EH (cell line): ENCODE measurements at regions not wholly inside any gene's neighbourhood (a gene's known extent, or its start where the extent isn't known, plus 50 kb on each side); places are given as distances from the start of the nearest gene placed in this dataset.
"Not testable (repeated sequence)": the region's sequence is repeated elsewhere in the genome, so short reads cannot be mapped to it uniquely, and the experiment has no call there.

Experiments used
- DNase-seq: peaks from one replicate; pipeline ENCODE4 v3.0.0-alpha.2; 2015; ENCODE audit warnings: low read depth

DNA sequence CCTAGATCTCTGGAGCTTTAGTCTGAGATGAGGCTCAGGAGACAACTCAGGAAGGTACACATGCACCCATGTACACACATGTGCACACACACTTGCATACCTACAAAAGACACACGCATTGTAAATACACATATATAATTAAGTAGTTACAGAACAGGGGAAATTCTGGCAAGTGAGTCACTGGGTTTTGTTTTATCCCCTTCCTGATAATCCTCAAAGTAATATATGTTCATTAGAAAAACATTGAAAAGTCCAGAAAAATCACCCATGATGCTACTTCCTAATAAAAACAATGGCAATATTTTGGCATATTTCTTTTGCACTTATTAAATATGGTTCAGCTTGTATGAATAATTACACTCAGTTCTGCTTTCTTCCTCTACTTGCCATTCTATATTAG is 115.3 kb upstream of the ECI2 start:
- no peak for DNase-seq

DNA sequence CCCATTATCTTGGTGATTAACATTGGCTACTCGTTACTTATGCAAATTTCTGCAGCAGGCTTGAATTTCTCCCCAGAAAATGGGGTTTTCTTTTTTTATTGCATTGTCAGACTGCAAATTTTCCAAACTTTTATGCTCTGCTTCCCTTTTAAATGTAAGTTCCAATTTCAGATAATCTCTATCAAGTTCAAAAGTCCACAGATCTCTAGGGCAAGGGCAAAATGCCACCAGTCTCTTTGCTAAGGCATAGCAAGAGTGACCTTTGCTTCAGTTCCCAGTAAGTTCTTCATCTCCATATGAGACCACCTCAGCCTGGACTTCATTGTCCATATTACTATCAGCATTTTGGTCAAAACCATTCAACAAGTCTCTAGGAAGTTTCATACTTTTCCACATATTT is 108.5 kb upstream of the ECI2 start:
- DNase-seq: not testable (repeated sequence)

DNA sequence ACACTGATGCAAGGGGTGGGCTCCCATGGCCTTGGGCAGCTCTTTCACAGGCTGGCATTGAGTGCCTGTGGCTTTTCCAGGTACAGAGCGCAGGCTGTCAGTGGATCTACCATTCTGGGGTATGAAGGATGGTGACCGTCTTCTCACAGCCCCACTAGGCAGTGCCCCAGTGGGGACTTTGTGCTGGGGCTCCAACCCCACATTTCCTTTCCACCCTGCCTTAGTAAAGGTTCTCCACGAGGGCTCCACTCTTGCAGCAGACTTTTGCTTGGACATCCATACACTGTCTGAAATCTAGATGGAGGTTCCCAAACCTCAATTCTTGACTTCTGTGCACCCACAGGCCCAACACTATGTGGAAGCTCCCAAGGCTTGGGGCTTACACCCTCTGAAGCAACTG is 107.9 kb upstream of the ECI2 start:
- DNase-seq: no peak

DNA sequence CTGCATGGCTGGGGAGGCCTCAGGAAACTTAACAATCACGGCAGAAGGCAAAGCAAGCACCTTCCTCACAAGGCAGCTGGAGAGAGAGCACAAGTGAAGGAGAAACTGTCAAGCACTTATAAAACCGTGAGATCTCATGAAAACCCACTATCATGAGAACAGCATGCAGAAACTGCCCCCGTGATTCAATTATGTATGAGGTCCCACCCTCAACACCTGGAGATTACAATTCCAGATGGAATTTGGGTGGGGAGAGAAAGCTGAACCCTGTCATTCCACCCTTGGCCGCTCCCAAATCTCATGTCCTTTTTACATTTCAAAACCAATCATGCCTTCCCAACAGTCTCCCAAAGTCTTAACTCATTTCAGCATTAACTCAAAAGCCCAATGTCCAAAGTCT is 107.2 kb upstream of the ECI2 start:
- no peak for DNase-seq

DNA sequence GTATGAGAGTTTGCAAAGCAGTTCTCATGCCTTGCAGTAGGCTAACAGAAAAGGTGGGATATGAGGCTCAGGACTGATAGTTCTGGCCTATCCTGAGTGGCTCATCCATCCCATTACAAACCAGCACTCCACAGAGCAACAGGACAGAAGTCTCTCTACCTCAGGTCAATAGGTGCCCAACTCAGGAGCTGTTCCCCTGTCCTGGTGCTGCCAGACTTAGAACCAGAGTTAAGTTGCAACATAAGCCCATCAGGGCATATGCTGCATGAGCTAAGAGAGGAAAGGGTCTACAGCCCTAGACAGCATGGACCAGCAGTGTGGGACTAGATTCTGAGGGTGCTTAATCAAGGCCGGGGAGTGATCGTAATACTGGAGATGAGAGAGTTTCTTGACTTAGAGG is 104.8 kb upstream of the ECI2 start:
- no peak for DNase-seq

DNA sequence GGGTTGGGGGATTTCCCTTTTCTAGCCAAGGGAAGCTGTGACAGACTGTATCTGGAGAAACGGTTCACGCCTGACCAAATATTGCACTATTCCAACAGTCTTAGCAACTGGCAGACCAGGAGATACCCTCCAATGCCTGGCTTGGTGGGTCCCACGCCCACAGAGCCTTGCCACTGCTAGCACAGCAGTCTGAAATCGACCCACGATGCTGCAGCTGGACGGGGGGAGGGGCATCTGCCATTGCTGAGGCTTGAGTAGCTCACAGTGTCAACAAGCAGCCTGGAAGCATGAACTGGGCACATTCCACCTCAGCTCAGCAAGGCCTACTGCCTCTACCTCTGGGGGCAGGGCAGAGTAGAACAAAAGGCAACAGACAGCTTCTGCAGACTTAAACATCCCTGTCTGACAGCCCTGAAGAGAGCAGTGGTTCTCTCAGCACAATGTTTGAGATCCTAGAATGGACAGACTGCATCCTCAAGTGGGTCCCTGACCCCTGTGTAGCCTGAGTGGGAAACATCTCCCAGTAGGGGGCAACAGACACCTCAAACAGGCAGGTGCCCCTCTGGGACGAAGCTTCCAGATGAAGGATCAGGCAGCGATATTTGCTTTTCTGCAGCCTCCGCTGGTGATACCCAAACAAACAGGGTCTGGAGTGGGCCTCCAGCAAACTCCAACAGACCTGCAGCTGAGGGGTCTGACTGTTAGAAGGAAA is 89.9 kb upstream of the ECI2 start:
- DNase-seq: no peak

DNA sequence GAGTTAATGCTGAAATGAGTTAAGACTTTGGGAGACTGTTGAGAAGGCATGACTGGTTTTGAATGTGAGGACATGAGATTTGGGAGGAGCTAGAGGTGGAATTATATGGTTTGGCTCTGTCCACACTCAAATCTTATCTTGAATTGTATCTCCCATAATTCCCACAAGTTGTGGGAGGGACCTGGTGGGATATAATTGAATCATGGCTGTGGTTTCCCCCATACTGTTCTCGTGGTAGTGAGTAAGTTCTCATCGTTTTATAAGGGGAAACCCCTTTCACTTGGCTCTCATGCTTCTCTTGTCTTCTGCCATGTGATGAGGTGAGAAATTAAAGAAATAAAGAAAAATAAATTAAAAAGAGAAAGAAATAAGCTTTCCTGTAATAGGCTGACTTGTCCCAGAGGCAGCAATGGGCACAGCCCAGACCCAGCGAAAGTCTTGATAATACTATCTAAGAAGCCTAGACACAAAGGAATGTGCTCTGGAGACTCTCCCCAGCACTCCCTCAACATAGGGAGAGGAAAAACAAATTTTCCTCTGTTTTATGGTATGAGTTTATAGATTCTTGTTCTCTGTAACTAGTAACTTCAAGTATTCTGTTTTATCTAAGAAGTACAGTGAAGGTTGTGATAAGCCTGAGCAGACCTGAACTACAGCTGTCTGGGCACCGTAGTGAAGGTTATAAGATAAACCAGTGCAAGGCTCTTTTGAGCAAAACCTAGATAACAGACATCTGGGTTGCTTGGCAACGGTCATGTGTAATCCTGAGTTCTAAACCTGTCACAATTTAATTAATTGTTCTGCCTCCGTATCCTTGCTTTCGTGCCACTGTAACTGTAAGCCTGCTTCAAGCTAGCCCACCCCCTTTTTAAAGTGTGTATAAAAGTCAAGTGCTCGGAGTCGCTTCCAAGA is 88.9 kb upstream of the ECI2 start:
- DNase-seq: peak; percentile 60

DNA sequence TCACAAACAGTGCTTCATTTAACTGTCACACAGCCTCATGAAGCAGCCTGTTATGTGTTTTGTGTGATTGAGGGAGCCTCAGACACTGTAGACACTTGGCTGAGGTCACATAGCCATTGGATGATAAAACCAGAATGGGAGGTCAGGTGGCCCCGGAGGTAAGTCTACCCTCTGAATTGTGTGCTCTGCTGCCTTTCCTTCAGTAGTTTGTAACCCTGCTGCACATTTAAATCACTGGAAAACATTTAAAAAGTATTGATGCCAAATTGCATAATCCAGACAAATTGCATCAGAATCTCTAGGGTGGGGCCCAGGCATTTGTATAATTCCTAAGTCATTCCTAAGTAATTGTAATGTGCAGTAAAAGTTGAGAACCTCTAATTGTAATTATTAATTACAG is 85.2 kb upstream of the ECI2 start:
- peak; percentile 13 for DNase-seq

DNA sequence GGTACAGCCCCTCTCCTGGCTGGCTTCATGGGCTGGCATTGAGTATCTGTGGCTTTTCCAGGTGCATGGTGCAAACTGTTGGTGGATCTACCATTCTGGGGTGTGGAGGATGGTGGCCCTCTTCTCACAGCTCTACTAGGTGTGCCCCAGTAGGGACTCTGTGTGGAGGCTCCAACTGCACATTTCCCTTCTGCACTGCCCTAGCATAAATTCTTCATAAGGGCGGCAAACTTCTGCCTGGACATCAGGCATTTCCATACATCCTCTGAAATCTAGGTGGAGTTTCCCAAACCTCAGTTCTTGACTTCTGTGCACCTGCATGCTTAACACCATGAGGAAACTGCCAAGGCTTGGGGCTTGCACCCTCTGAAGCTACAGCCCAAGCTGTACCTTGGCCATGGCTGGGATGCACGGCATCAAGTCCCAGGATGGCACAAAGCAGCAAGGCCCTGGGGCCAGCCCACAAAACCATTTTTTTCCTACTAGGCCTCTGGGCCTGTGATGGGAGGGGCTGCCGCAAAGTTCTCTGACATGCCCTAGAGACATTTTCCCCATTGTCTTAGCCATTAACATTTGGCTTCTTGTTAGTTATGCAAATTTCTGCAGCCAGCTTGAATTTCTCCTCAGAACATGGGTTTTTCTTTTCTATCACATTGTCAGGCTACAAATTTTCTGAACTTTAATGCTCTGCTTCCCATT is 83.4 kb upstream of the ECI2 start:
- not testable (repeated sequence) for DNase-seq

DNA sequence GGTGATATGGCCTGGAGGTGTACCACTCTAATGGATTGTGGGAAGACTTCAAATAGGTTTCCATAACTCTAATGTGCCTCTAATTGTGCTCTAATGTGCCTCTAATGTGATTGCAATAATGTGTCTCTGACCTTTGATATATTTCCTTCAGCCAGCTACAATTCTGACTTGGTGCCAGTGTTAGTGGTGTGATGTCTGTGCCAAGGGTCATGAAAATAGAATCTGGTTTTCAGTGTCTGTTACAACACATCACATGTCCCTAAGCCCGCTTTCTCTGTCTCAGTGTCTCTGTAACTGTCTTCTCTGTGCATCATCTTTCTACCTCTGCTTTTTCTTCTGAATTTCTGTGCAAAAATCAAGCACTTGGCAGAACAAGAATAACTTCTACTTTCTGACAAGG is 77.2 kb upstream of the ECI2 start:
- DNase-seq: no peak

DNA sequence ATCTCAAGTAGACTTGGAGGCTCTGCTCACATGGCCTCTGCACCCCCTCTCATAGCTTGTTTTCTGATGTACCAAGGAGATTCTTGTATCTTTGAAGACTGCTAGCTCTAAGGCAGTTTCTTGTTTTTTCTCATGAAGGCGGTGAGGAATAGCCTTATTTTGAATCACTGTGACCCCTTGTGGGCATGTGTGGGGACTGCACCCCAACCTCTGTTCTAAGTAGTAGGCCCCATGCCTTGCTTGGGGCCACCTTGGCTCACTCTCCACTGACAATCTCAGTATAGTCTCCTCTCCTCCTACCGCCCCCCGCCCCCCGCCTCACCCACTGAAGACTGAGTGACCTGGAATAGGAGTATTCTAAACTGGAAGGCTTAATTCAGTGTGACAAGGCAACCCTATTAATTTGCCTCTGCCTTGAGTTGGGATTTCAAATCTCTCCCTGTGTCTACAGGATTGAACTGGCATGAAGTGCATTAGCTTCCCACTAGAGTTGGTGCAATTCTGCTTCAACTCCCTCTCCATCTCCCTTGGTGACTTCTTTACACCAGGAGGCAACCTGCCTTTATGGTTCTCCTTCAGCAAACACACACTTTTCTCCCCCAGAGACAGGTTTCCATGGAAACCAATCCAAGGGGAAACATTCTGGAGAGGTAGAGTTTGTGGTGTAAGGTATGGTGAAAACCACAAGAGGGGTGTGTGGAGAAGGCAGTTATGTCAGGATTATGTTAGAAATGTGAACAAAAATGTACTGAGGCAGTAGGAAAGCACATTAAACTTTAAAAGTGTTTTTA is 75.4 kb upstream of the ECI2 start:
- peak; percentile 67 for DNase-seq

DNA sequence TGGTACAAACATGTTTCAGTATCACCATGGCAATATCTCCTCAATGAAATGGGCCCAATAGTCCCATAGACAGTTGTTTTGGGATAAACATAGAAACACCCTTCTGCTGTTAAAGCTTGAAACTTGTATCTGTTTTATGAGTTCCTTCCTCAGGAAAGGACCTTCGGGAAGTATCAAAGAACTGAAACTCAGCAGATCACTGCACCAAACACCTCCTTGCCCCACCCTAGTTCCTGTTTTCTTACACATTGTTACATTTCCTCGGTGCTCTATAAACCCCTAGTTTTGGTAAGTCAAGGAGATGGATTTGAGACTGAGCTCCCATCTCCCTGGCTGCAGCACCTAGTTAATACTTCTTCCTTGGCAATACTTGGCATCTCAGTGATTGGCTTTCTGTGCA is 73.8 kb upstream of the ECI2 start:
- no peak for DNase-seq

DNA sequence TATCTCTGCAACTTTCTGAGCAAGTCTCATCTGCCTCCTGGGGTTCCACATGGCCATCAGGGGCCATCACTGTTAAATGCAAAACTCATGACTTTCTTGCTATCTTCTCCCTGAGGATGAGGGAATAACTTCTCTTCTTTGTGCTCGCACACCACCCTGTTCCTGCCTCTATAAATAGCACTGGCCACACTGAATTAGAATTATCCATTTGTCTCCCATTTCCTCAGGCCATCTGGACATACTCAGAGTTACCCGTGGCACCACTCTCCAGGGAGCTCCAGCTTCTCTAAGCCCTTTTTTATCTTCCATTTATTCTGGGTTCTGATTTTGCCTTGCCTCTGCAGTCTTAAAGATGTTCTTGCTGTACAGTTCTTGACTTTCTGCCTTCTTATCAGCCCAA is 72.8 kb upstream of the ECI2 start:
- DNase-seq: no peak

DNA sequence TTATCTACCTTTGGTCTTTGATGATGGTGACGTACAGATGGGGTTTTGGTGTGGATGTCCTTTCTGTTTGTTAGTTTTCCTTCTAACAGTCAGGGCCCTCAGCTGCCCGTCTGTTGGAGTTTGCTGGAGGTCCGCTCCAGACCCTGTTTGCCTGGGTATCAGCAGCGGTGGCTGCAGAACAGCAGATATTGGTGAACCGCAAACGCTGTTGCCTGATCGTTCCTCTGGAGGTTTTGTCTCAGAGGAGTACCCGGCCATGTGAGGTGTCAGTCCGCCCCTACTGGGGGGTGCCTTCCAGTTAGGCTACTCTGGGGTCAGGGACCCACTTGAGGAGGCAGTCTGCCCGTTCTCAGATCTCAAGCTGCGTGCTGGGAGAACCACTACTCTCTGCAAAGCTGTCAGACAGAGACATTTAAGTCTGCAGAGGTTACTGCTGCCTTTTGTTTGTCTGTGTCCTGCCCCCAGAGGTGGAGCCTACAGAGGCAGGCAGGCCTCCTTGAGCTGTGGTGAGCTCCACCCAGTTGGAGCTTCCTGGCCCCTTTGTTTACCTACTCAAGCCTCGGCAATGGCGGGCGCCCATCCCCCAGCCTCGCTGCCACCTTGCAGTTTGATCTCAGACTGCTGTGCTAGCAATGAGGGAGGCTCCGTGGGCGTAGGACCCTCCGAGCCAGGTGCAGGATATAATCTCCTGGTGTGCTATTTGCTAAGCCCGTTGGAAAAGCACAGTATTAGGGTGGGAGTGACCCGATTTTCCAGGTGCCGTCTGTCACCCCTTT is 68.5 kb upstream of the ECI2 start:
- DNase-seq: not testable (repeated sequence)

DNA sequence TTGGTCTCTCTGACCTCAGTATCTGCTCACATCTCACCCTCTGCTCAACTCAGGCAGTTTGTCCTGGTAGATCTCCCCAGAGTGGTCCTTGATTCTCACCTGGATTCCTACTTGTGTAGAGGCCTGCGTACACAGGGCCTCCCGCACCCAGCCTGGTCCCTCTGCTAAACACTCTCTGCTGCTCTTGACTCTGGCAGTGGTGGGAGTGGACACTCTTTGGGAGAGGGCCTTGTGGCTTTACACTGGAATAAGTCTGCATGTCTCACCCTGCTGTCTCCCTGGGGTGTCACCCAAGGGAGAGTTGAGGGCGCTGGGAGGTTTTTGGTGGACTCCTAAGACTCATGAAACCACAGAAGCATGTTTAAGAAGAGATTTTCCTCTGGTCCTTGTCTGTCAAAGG is 57.3 kb upstream of the ECI2 start:
- DNase-seq: no peak

DNA sequence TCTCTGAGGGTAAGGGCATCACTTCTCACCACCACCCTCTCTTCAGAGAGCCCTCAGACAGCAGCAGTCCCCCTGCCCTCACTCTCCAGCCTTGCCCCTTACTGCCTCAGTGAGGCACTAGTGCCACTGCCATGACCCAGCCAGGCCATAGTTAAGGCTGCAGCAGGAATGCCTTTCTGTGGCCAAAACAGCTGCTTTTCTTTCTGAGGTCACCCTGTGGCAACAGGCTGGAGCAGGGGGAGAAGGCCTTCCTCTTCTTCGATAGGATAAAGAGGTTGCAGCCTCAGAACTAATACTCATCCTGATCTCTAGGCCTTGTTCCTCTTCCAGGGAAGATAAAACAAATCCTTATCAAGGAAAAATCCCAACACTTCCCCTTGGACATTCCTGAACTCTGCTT is 56.8 kb upstream of the ECI2 start:
- no peak for DNase-seq

DNA sequence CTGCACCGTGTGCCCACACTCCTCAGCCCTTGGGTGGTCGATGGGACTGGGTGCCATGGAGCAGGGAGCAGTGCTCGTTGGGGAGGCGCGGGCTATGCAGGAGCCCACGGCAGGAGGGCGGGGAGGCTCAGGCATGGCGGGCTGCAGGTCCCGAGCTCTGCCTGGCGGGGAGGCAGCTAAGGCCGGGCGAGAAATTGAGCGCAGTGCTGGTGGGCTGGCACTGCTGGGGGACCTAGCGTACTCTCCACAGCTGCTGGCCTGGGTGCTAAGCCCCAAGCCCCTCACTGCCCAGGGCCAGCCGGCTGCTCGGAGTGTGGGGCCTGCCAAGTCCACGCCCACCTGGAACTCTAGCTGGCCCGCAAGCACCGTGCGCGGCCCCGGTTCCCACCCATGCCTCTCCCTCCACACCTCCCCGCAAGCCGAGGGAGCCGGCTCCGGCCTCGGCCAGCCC is 55.9 kb upstream of the ECI2 start:
- no peak for DNase-seq

DNA sequence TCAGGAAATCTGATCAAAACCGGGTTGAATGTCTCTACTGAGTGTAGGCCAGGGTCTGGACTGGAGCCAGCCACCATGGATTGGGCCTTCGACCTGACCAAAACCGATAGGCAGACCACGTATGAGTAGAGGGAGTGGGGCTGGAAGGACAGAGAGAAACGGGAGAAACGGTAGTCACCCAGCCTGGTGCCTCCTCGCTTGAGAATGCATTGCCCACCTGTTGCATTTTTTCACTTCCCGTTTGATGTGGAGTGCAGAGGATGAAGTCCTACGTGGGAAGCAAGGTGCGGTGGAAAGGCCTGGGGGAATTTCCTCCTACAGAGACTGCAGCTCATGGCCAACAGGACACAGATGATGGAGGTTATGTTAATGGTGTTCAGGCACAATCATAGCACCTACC is 53.9 kb upstream of the ECI2 start:
- DNase-seq: no peak

DNA sequence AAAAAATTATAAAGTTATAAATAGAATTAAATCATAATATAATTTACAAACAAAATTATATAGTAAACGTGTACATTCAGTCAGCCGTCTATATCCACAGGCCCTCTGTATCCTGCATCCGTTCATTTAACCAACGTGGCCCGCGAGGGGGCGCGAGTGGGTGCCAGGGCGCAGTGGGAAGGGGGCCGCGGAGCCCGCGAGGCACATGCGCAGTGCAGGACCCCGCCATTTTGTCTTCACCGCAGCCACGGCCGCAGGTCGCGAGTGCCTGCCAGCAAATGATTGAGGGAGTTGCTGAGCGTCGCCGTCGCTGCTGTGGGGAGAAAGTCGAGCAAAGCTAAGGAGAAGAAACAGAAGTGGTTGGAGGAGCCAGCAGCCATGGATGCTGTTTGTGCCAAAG is 53.4 kb upstream of the ECI2 start:
- no peak for DNase-seq

DNA sequence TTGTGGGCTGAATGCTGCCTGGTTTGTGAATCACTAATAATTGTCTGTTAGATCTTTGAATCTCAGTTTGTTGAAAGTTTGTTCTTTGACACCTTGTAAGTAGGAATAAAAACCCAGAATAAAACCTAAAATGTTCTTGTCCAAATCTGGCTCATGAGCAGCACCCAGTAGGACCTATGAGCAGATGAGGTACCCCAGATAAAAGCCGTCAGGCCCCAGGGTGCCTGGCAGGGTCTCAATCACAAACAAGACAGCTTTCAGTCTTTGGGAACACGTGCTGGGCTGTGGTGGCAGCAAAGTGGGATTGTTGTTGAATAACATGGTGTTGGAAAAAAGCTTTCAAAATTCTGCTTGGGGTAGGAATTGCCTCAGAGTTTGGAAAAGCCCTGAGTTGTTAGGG is 52.1 kb upstream of the ECI2 start:
- no peak for DNase-seq

DNA sequence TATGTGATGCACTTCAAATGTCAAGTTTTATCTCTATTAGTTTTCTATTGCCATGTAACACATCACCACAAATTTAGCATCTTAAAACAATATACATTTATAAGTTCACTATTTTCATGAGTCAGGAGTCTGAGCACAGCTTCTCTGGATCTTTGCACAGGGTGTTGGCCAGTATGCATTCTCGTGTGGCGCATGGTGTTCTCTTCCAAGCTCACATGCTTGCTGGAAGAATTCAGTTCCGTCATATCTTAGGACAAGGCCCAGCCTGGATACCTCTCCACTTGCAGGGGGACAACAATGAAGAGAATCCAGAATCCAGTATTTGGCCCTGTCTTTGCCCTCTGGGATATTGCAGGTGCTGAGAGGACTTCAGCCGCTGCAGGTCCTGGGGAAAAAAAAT is 51.0 kb upstream of the ECI2 start:
- no peak for DNase-seq
